SK-N-SH (cell line): ENCODE measurements at regions not wholly inside any gene's neighbourhood (a gene's known extent, or its start where the extent isn't known, plus 50 kb on each side); places are given as distances from the start of the nearest gene placed in this dataset.

Source experiments
- CTCF ChIP-seq: fragments of 200-600 bp; sonication (generic); IDR thresholded peaks from 2 replicates; pipeline ENCODE4 v1.6.1; 2017; ENCODE audit warnings: antibody characterized with exemption, mild to moderate bottlenecking, moderate library complexity
- EP300 ChIP-seq, 2 experiments: IDR thresholded peaks; 2 replicates each; pipeline versions ENCODE4 v1.4.0 to v1.6.1; 2012; ENCODE audit warnings: borderline replicate concordance in 1 of 2, low read depth in 1 of 2, low read length in 1 of 2
- EZH2phosphoT487 ChIP-seq: fragments of 200-600 bp; sonication (generic); IDR thresholded peaks from 2 replicates; pipeline ENCODE4 v1.6.1; 2017; ENCODE audit warnings: low read depth, mixed run types, mild to moderate bottlenecking, antibody characterized with exemption, moderate library complexity, borderline replicate concordance
- FOXJ3 ChIP-seq: sonication (generic); formaldehyde crosslinking; IDR thresholded peaks from 2 replicates; pipeline ENCODE4 v1.5.1; 2020; ENCODE audit warnings: mild to moderate bottlenecking, missing genetic modification reagents
- MXI1 ChIP-seq: IDR thresholded peaks from 2 replicates; pipeline ENCODE4 v1.6.1; 2012; ENCODE audit warnings: mild to moderate bottlenecking, low read depth, low read length, improper control_type of control experiment
- POLR2AphosphoS5 ChIP-seq: IDR thresholded peaks from 2 replicates; pipeline ENCODE4 v1.6.1; 2012; ENCODE audit warnings: low read depth, low read length
- RAD21 ChIP-seq: IDR thresholded peaks from 2 replicates; pipeline ENCODE4 v1.6.1; 2012; ENCODE audit warnings: mild to moderate bottlenecking, low read length
- REST ChIP-seq: IDR thresholded peaks from 2 replicates; pipeline ENCODE4 v1.6.1; 2012; ENCODE audit warnings: mild to moderate bottlenecking, low read depth, low read length, moderate library complexity
- RFX5 ChIP-seq: IDR thresholded peaks from 2 replicates; pipeline ENCODE4 v1.6.1; 2012; ENCODE audit warnings: mild to moderate bottlenecking, improper control_type of control experiment, low read length
- SIN3A ChIP-seq: IDR thresholded peaks from 2 replicates; pipeline ENCODE4 v1.6.1; 2012; ENCODE audit warnings: low read depth, mild to moderate bottlenecking, low read length, moderate library complexity, borderline replicate concordance
- TAF1 ChIP-seq: IDR thresholded peaks from 2 replicates; pipeline ENCODE4 v1.6.1; 2012; ENCODE audit warnings: low read depth, mild to moderate bottlenecking, low read length, moderate library complexity, borderline replicate concordance
- TCF12 ChIP-seq: IDR thresholded peaks from 2 replicates; pipeline ENCODE4 v1.4.0; 2012
- USF2 ChIP-seq: fragments of 150-350 bp; IDR thresholded peaks from 2 replicates; pipeline ENCODE4 v1.6.1; 2017; ENCODE audit warnings: antibody characterized with exemption, low read length, low read depth, borderline replicate concordance
- ZBTB33 ChIP-seq: IDR thresholded peaks from 2 replicates; pipeline ENCODE4 v1.4.0; 2012; ENCODE audit warnings: low read depth, borderline replicate concordance

GRCh38 chr5:84438456-84438855 is 53.8 kb upstream of the EDIL3 start:
- no peak for TF ChIP-seq CTCF
- no peak for TF ChIP-seq POLR2AphosphoS5
- TF ChIP-seq SIN3A, result no peak
- TF ChIP-seq EZH2phosphoT487, result no peak
- no peak for TF ChIP-seq RFX5
- TF ChIP-seq REST, result no peak
- no peak for TF ChIP-seq MXI1
- no peak for TF ChIP-seq EP300 (IDR thresholded peaks at IDR 0.05; ENCODE audit: borderline replicate concordance in 1 of 2, low read depth in 1 of 2, low read length in 1 of 2)
- TF ChIP-seq USF2, result no peak
- no peak for TF ChIP-seq TAF1
- TF ChIP-seq RAD21, result no peak
- TF ChIP-seq TCF12, result no peak
- no peak for TF ChIP-seq FOXJ3 (CRISPR knock-in tag)
- no peak for TF ChIP-seq ZBTB33
